ENCODE measurements at regions not wholly inside any gene's neighbourhood (a gene's known extent, or its start where the extent isn't known, plus 50 kb on each side); places are given as distances from the start of the nearest gene placed in this dataset.

DNA sequence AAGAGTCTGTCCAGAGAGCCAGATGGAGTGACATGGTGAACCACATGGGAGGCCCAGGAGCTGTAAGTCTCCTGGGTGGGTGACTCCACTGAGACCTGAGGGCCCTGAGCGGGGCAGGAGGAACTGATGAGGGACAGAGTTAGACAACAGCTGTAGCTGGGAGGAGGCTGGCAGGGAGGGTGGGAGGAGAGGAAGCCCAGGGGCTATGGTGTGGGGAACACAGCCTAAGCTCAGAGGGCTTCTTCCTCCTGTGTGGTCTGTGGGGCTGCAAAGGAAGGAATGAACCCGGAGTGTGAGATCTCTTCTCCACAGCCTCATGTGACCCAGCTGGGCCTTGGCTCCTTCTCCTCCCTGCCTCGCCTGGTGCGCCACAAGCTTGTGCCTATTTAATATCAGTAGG, 395.6 kb upstream of the HS6ST1 start:
- 58% methylated on average over 4 of the region's 4 CpGs for WGBS (ENCODE audit: insufficient coverage, low coverage, low lambda C conversion rate, missing lambda C conversion rate)
- Histone ChIP-seq H3K4me3 (no peak overlapping the region), H3K27ac (no peak overlapping the region), H3K9me3 (no peaks in the 10 kb centered on the region), H3K36me3 (no peaks in the 10 kb centered on the region), H3K27me3 (no peaks in the 10 kb centered on the region), H3K4me1 (no peaks in the 10 kb centered on the region)
- DNase-seq (no peak), ATAC-seq (peak; percentile 24 to 74 (median 56))
- intact Hi-C loops (cut with DNase I) = no loop called here
- TF ChIP-seq, protein P1, sequence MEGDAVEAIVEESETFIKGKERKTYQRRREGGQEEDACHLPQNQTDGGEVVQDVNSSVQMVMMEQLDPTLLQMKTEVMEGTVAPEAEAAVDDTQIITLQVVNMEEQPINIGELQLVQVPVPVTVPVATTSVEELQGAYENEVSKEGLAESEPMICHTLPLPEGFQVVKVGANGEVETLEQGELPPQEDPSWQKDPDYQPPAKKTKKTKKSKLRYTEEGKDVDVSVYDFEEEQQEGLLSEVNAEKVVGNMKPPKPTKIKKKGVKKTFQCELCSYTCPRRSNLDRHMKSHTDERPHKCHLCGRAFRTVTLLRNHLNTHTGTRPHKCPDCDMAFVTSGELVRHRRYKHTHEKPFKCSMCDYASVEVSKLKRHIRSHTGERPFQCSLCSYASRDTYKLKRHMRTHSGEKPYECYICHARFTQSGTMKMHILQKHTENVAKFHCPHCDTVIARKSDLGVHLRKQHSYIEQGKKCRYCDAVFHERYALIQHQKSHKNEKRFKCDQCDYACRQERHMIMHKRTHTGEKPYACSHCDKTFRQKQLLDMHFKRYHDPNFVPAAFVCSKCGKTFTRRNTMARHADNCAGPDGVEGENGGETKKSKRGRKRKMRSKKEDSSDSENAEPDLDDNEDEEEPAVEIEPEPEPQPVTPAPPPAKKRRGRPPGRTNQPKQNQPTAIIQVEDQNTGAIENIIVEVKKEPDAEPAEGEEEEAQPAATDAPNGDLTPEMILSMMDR (IDR thresholded peaks at IDR 0.05) = no peak
- TF ChIP-seq POLR2A (IDR thresholded peaks at IDR 0.05) = no peak

DNA sequence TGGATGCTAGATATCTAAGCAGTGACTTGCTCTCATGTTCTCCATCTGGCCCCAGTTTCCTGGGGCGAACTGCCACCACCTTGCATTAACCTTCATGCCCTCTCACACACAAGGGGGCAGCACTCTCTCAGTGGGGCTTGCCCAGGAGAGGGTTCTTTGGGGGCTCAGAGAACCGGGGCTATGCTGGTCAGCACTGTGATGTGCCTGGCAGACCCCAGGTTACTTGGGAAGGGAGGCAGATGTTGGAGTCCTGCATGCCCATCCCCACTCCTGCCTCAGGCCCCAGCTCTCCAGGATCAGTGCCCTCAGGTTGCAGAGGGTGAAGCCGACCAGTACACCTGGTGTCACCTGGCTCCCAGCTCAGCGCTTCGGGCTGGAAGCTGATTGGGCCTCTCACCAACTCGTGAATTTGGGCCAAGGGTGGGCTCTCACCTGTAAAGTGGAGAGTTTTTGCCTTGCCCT, 396.2 kb upstream of the HS6ST1 start:
- Histone ChIP-seq H3K27me3 (no peaks in the 10 kb centered on the region), H3K4me1 (no peaks in the 10 kb centered on the region), H3K36me3 (no peaks in the 10 kb centered on the region), H3K27ac (no peak overlapping the region), H3K9me3 (no peaks in the 10 kb centered on the region), H3K4me3 (no peak overlapping the region)
- no peak for TF ChIP-seq POLR2A (IDR thresholded peaks at IDR 0.05)
- TF ChIP-seq, protein P1 (IDR thresholded peaks at IDR 0.05) = no peak
- intact Hi-C loops (cut with DNase I) = no loop called here
- ATAC-seq (no peak), DNase-seq (no peak)
- WGBS (ENCODE audit: insufficient coverage, low coverage, low lambda C conversion rate, missing lambda C conversion rate) = 61% methylated on average over 2 of the region's 6 CpGs

DNA sequence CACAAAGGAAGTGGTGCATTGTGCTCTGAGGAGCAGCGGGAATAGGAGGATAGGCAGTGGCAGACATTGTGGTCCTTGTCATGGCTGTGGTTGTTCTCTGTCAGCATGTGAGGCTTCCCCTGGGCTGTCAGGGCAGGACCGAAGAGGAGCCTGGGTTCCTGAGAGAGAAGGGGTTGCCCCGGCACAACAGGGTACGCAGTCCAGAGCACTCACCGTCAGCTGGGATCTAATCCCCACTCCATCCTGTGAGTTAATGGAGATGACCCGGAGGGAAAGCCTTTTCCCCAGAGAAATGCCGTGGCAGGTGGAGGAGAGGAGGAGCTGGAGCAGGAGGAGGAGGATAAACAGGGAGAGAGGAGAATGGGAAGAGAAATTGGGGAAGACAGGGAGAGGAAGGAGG, 396.7 kb upstream of the HS6ST1 start:
- H3K9me3 ChIP-seq = no peaks in the 10 kb centered on the region
- no peaks in the 10 kb centered on the region for H3K27me3 ChIP-seq
- H3K4me3 ChIP-seq = no peak overlapping the region
- no peak overlapping the region for H3K27ac ChIP-seq
- ATAC-seq = no peak
- no peaks in the 10 kb centered on the region for H3K36me3 ChIP-seq
- TF ChIP-seq, protein P1 (IDR thresholded peaks at IDR 0.05) = no peak
- no peak for TF ChIP-seq POLR2A (IDR thresholded peaks at IDR 0.05)
- H3K4me1 ChIP-seq = no peaks in the 10 kb centered on the region
- no peak for DNase-seq
- WGBS (ENCODE audit: insufficient coverage, low coverage, low lambda C conversion rate, missing lambda C conversion rate) = 43% methylated on average over 6 of the region's 7 CpGs
- intact Hi-C loops (cut with DNase I) = no loop called here

DNA sequence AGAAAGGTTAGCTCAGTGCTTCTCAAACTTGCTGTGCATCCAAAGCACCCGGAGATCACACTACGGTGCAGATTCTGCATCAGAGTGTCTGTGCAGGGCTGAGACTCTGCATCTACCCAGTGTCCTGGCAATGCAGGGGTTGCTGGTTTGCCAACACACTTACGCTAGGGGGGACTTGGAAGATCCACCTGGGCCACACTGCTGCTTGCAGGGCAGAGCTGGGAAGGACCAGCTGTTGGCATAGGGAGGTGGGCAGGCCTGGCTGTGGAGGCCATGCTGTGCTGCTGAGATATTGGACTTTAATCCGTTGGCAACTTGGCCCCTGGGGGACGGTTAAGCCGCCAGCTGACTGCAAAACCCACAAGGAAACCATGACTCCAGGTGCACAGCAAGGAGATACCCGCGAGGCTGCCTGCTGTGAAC, 397.6 kb upstream of the HS6ST1 start:
- H3K27me3 ChIP-seq = no peaks in the 10 kb centered on the region
- DNase-seq (no peak), ATAC-seq (no peak)
- intact Hi-C loops (cut with DNase I) = no loop called here
- no peak overlapping the region for H3K27ac ChIP-seq
- no peak overlapping the region for H3K4me3 ChIP-seq
- 72% methylated on average over 2 of the region's 8 CpGs for WGBS (ENCODE audit: insufficient coverage, low coverage, low lambda C conversion rate, missing lambda C conversion rate)
- TF ChIP-seq, protein P1 (IDR thresholded peaks at IDR 0.05) = no peak
- no peak for TF ChIP-seq POLR2A (IDR thresholded peaks at IDR 0.05)
- no peaks in the 10 kb centered on the region for H3K4me1 ChIP-seq
- H3K9me3 ChIP-seq = no peaks in the 10 kb centered on the region
- H3K36me3 ChIP-seq = no peaks in the 10 kb centered on the region

Data from right lobe of liver (tissue), 6 donors.